Fibroblast of skin of abdomen (primary cell): ENCODE measurements at regions not wholly inside any gene's neighbourhood (a gene's known extent, or its start where the extent isn't known, plus 50 kb on each side); places are given as distances from the start of the nearest gene placed in this dataset.

Experiments used
- DNase-seq: peaks from one replicate; pipeline ENCODE4 v3.0.0-alpha.2; 2013

- no peak for DNase-seq
These were observed 61.5 kb upstream of the NECTIN1 start for GRCh38 chr11:119790476-119790875.

GRCh38 chr11:119789766-119790407 is 60.9 kb upstream of the NECTIN1 start:
- DNase-seq: no peak

DNA sequence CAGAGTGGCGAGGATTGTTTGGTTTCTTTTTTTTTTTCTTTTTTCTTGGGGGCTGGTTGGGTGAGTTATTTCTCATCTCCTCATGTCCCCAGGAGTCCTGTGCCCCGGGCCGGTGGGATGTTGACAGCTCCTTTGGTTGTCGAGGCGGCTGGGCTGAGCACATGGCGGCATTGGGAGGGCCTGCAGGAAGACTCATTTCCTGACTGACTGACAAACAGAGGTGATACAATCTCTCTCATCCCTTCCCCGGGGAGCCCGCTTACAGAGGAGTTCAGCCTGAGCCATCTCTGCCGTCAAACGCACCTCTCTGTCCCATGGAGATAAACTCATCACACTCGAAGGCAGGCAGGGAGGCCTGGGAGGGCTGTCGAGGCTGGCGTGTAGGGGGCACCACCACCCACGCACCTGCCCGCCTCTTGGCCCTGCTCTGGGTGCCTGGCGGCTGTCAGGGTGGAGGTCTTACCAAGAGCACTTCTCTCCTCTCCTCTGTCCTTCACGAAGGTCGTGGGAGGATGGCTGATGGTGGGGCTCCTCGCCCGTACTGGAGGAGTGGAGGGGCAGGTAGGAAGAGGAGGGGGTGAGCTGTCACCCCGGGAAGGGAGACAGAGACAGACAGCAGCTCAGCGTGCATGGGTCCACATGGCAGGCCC is 60.0 kb upstream of the NECTIN1 start:
- DNase-seq: no peak

DNA sequence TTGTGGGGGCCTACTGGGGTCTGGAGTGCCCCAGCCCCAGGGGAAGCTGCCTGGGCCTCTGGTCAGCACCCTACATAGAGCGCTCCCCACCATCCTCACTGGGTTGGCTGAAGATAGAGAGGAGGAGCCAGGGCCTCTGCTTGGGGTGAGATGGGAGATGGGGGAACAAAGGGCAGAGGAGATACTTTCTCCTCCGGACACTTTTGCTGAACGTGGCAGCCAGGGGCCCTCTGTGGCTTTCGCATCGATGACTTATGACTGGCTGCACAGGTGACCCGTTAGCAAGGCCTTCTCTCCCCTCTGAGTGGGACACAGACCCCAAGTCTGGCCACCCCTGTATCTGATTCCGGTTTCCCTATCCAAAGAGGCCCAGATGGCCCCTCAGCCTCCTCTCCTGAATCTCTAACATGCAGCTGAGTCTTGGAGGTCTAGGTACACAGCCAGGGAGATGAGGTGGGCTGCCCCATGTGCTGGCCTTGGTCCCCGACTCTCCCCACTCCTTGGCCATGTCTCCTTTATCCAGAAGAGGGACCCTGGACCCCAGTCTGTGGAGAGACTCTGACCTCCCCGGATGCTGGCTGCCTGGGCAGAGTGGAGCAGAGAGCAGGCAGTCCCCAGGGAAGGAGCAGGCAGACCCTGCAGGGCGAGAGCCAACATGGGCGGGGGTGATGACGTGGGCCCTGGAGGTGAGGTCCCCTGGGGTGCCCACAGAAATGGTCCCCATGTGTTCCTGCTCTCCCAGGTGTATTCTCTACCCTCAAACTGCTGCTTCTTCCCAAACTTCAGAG is 59.3 kb upstream of the NECTIN1 start:
- no peak for DNase-seq

GRCh38 chr11:119787074-119787461 is 58.1 kb upstream of the NECTIN1 start:
- no peak for DNase-seq

GRCh38 chr11:119786431-119787073 is 57.6 kb upstream of the NECTIN1 start:
- no peak for DNase-seq

- no peak for DNase-seq
These were observed 56.1 kb upstream of the NECTIN1 start for GRCh38 chr11:119785131-119785530.

GRCh38 chr11:119784421-119784820 is 55.4 kb upstream of the NECTIN1 start:
- no peak for DNase-seq

DNA sequence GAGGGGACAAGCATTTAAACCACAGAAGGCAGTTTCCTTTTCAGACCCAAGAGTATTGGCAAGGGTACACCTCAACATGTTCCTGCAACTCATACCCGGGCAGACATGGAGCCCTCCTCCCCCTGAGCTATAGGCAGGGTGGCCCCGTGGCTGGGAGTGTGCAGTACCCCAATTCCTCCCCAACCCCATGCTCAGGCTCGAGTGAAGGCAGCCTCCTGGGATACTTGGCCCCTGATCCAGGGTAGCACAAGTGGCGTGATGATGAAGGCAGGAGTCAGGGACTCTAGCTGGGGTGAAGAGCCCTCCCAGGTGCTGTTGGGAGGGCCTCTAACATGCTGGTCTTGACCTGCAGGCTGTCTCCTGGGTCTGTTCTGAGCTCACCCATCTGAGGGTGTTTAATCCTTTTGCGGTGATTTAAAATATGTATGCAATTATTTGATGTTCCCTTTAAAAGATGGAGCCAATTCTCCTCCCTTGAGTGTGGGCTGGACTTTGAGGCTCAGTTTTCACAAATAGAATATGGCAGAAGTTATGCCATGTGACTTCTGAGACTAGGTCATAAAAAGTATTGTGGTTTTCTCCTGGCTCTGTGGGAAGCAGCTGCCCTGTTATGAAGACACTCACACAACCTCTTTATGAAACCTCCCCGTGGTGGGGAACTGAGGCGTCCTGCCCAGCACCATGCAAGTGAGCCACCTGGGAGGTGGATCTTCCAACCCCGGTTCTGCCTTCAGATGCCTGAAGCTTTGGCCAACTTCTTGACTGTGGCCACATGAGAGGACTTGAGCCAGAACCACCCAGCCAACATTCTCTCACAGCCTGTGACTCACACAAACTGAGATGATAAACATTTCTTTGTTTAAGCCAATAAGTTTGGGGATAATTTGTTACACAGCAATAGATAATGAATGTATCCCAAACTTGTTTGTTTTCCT is 54.7 kb upstream of the NECTIN1 start:
- DNase-seq: no peak

DNA sequence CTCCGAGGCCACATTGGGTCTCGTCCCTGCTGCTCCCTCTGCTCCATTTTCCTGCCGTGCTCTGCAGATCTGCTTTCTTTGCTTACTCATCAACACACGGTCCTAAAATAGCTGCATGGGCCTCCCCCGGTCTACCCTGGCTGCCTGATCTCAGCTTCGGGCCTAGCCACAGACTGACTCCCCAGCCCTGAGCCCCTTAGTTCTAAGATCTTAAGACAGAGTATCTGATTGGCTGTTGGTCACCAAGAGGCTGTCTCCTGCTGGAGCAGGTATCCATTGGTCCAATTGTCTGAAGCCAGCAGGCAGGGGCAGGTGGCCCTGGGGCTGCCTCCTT is 53.7 kb upstream of the NECTIN1 start:
- DNase-seq: peak; percentile 69

- no peak for DNase-seq
These were observed 53.2 kb upstream of the NECTIN1 start for GRCh38 chr11:119782006-119782738.

DNA sequence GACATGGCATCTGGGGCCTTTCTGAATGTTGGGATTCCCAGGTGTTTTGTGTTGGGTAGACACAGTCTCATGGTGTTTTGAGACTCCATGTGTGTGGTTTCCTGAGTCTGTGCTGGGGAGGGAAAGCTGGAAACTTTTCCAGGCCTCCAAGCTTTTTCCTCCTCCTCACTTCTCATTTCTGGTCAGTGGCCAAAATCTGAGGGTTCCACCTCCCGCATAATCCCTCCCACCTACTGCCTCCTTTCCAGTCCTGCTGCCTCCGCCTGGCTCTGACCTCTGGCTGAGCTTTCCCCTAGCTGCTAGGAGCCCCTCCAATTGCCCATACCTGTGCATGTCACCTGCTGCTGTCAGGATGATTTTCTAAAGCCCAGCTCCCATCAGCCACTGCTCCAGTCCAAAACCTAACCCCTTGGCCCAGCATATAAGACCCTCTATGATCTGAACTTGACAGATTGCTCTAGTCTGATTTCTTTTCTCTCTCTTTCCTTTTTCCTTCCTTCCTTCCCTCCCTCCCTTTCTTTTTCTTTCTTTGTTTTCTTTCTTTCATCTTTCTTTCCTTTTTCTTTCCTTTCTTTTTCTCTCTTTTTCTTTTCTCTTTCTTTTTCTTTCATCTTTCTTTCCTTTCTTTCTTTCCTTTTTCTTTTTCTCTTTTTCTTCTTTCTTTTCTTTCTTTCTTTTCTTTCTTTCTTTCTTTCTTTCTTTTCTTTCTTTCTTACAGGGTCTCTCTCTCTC is 51.4 kb upstream of the NECTIN1 start:
- DNase-seq: no peak

DNA sequence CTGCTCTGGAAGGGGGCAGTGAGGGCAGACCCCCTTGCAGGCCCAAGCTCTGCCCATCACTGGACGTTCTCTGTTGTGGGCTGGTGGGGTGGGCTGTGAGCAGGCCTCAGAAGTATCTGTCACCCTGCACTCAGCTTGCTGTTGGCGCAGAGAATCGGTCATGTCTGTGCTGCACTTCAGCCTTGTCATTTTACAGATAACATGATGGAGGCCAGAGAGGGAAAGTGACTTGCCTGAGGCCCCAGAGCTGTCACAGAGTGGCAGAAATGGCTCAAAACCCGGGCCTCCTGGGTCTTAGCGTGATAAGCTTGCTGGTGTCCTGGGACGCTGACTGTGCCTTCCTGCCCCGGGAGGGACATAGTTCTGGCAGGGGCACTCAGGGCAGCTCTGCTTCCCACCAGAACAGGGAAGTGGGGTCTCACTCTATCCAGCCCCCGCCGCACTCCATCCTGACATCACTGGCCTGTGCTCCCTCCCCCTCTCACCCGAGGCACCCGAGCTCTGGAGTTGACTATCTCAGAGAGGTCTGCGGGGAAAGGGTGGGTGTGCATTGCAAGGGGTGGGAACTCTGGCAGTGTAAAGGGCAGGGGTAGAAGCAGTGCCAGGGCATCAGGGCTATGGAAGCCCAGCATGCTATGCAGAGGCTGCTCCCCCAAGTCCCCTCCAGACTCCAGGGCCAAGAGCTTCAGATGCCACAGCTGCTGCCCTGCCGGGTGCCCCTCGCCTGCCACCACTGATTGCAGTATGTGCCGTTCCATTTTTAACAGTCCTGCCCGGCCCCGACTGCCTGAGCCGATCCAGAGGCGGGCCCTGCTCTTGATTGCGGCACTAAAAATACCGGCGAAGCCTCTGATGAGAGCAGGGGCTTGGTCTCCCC is 50.4 kb upstream of the NECTIN1 start:
- DNase-seq: no peak
